OCI-LY3 (cell line): ENCODE measurements at regions not wholly inside any gene's neighbourhood (a gene's known extent, or its start where the extent isn't known, plus 50 kb on each side); places are given as distances from the start of the nearest gene placed in this dataset.

Experiments used
- EZH2phosphoT487 ChIP-seq: fragments of 200-600 bp; shearing (Covaris generic); IDR thresholded peaks from 2 replicates; pipeline ENCODE4 v1.6.1; 2018; ENCODE audit warnings: antibody characterized with exemption, mixed run types, low read depth
- TF ChIP-seq, protein P1 (sequence below): fragments of 200-600, 300-600 bp; sonication (generic); IDR thresholded peaks from 2 replicates; pipeline ENCODE4 v1.5.1; 2014; ENCODE audit warnings: antibody characterized with exemption, low read length, low read depth

DNA sequence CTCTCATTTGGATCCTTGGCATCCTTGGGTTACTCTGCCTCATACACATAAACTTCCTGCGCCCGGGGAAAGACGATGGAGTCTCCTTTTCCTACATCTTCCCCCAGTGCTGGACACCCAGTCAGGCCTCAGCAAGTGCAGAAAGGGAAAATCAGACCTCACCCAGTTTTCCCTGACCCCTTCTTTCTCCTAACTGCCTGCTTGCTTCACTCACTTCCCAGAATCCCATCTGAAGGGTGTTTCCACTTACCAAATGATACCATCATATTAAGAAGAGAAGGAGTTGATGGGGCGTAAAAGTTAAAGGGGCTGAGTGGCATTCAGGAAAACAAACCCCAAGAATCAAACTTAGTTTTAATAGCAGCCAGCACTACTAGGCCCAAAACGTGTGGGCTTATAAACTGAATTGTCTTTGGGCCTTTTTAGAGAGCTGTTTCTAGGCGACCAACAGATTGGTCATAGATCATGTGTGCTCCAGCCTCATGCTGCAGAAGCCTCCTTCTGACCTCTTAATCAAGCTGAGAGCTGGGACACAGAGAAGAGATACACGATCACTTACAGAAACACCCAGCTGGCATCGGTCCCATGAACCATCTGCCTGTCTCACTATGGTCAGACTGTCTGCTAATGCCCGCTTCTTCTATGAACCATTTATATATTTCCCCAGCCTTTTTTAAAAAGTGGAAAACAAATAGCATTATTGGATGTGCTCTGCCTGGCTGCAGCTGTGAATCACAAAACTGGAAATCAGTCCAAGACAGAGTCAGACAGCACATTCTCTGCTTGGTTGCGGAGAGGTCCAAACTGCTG is 165.7 kb upstream of the SLC14A2 start:
- TF ChIP-seq, protein P1, sequence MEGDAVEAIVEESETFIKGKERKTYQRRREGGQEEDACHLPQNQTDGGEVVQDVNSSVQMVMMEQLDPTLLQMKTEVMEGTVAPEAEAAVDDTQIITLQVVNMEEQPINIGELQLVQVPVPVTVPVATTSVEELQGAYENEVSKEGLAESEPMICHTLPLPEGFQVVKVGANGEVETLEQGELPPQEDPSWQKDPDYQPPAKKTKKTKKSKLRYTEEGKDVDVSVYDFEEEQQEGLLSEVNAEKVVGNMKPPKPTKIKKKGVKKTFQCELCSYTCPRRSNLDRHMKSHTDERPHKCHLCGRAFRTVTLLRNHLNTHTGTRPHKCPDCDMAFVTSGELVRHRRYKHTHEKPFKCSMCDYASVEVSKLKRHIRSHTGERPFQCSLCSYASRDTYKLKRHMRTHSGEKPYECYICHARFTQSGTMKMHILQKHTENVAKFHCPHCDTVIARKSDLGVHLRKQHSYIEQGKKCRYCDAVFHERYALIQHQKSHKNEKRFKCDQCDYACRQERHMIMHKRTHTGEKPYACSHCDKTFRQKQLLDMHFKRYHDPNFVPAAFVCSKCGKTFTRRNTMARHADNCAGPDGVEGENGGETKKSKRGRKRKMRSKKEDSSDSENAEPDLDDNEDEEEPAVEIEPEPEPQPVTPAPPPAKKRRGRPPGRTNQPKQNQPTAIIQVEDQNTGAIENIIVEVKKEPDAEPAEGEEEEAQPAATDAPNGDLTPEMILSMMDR: no peak
- no peak for TF ChIP-seq EZH2phosphoT487
